ENCODE measurements at regions not wholly inside any gene's neighbourhood (a gene's known extent, or its start where the extent isn't known, plus 50 kb on each side); places are given as distances from the start of the nearest gene placed in this dataset.

GRCh38 chr13:70644052-70644451 lies 535.8 kb upstream of the KLHL1 start:
- TF ChIP-seq REST (IDR thresholded peaks at IDR 0.05; ENCODE audit: low read depth, low read length), result no peak
- no peak for TF ChIP-seq CTCF (IDR thresholded peaks at IDR 0.05)
- no peak for TF ChIP-seq RAD21 (IDR thresholded peaks at IDR 0.05; ENCODE audit: low read length)
- TF ChIP-seq PBX3 (IDR thresholded peaks at IDR 0.05), result no peak
- no peak for TF ChIP-seq RCOR1 (IDR thresholded peaks at IDR 0.05; ENCODE audit: low read length)
- TF ChIP-seq FOXM1 (IDR thresholded peaks at IDR 0.05; ENCODE audit: low read depth), result no peak
- no peak for TF ChIP-seq MAX (IDR thresholded peaks at IDR 0.05; ENCODE audit: low read depth)
- no peak for TF ChIP-seq NFIC (IDR thresholded peaks at IDR 0.05; ENCODE audit: borderline replicate concordance)
- no peak for TF ChIP-seq TCF12 (IDR thresholded peaks at IDR 0.05)
- TF ChIP-seq YY1 (IDR thresholded peaks at IDR 0.05; ENCODE audit: low read depth), result no peak
- TF ChIP-seq USF2 (IDR thresholded peaks at IDR 0.05; ENCODE audit: borderline replicate concordance, low read depth, low read length), result no peak
- no peak for TF ChIP-seq POLR2AphosphoS5 (IDR thresholded peaks at IDR 0.05; ENCODE audit: low read depth, low read length)
- no peak for TF ChIP-seq EP300 (IDR thresholded peaks at IDR 0.05; ENCODE audit: borderline replicate concordance in 1 of 2, low read depth in 1 of 2, low read length in 1 of 2)
